ENCODE measurements at regions not wholly inside any gene's neighbourhood (a gene's known extent, or its start where the extent isn't known, plus 50 kb on each side); places are given as distances from the start of the nearest gene placed in this dataset.

GRCh38 chr1:87733386-87733785 lies 404.7 kb downstream of the LMO4 start:
- no peak for DNase-seq

DNA sequence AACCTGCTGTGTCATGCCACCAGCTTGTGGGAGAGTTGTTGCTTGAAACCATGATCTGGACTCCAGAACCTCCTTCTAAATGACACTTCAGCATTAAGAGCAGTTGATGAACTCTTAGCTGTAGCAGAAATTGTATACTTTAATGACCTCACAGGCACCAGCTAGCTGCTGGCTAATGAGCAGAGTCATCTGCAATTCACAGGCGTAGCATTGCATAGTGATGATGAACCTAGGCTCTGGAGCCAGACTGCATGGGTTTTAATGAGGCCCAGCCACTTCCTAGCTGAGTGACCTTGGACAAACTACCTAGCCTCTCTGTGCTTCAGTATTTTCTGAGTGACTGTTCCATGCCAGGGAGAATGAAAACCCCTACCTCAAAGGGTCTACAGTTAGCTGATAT lies 407.1 kb downstream of the LMO4 start:
- no peak for DNase-seq

DNA sequence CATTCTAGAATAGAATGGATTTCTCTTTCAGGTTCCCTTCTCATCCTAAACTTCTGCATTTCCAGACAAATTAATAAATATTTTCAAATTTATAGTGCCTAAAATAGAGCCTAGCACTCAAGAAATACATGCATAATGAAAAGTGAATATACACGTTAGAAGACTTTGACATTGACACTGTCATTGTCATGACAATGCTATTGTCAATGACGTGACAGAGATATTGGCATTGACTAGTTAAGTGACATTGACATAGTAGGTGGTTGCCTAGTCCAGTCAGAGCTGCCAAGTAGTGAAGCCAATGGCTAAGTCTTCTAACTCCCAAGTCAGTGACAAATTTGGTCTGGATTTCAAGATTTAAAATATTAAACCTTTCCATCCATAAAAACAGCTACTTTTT lies 410.5 kb downstream of the LMO4 start:
- DNase-seq = no peak

DNA sequence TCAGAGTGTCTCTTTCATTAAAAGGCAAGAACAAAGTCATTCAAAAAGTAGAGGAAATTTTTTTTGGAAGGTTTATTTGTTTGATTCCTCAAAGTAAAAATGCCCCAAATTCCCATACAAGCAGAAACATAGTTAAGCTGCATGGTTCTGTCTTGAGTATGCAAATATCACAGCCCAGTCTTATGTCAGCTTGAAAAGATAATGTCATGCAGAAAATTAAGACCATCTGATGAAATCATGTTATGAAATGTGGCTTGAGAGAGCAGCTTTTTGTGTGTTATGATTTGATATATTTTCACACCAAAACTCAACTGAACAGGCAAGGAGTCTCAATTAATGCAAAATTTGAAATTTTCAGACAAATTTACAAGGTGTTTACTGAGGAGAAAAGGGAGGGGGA lies 411.0 kb downstream of the LMO4 start:
- no peak for DNase-seq

DNA sequence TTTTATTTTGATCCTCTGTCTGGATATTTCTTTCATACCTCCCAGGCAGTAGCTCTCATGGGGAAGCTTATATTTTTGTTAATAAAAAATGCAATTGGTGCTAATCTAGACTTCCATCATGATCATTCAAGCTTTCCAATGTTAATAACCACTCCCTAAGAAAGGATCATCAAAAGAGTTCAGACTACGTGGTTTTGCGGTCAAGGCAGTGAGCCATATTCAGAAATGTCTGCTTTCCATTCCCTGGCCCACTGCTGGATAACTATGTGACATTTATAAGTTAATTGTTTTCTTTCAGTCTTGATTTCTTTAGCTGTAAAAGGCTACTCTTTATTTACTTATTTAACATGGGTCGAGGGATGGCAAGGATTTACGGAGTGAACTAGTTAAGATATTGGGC lies 414.6 kb downstream of the LMO4 start:
- no peak for DNase-seq

DNA sequence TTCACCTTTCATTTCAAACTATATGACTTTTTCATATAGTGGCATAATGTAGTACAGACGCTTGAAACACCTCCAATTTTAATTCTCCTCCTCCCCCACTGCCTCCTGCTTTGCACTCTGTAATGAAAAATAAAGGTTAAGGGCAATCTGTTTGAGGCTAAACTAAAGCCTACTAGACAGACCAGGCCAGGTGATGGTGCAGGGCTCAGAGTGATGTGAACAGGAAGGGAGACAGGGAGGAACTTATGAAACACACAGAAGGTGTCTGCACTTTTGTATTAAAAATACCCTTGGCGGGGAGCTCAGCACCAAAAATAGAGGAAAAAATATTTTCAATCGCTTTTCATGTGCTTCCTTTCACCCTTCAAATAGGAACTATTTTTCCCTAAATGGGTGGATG lies 415.4 kb downstream of the LMO4 start:
- DNase-seq = no peak

- DNase-seq = no peak
These were observed 416.1 kb downstream of the LMO4 start for GRCh38 chr1:87744763-87745162.

DNA sequence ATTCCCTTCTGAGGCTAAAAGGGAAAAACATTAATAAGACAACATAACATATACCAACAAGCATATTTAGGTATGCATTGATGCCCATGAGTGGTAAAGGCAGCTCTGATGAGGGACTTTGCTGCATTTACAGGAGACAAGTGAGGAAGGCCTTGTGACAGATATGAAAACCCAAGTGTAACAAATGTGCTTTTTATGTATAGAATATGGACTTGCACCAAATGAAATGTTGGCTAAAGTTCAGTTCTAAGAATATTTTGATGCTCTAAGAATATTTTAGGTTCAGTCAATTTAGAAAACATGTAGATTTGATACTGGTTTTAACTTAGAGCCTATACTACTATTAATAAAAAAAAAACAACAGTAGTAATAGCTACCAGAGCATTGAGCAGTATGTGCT lies 424.7 kb downstream of the LMO4 start:
- no peak for DNase-seq

GRCh38 chr1:87754139-87754538 lies 425.5 kb downstream of the LMO4 start:
- no peak for DNase-seq

GRCh38 chr1:87757676-87758075 lies 429.0 kb downstream of the LMO4 start:
- DNase-seq = no peak

- no peak for DNase-seq
These were observed 430.9 kb downstream of the LMO4 start for GRCh38 chr1:87759421-87760087.

- DNase-seq = no peak
These were observed 431.5 kb downstream of the LMO4 start for GRCh38 chr1:87760155-87760554.

DNA sequence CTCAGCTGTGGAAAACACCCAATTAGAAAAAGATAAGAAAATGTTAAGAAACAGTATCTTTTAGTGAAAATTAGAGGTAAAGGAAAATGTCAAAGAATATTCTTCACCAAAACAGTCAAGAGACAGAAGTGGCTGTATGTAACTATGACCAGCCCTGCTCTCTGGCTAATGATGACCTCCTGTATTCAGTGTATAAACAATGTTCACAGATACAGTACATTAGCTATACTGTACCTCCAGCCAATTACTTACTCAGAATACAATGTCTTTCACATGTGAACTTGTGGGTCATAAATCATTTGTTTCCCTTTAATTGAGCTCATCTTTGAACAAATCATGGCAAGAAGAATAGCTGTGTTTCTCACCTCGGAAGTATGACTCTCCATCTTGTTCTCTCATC lies 432.0 kb downstream of the LMO4 start:
- DNase-seq = no peak

GRCh38 chr1:87763483-87763882 lies 434.8 kb downstream of the LMO4 start:
- DNase-seq = no peak

- no peak for DNase-seq
These were observed 436.5 kb downstream of the LMO4 start for GRCh38 chr1:87765057-87765680.

- DNase-seq = no peak
These were observed 437.0 kb downstream of the LMO4 start for GRCh38 chr1:87765681-87766070.

GRCh38 chr1:87766737-87767136 lies 438.1 kb downstream of the LMO4 start:
- DNase-seq = no peak

- DNase-seq = no peak
These were observed 450.2 kb downstream of the LMO4 start for GRCh38 chr1:87778896-87779295.

- no peak for DNase-seq
These were observed 452.9 kb downstream of the LMO4 start for GRCh38 chr1:87781554-87781953.

DNA sequence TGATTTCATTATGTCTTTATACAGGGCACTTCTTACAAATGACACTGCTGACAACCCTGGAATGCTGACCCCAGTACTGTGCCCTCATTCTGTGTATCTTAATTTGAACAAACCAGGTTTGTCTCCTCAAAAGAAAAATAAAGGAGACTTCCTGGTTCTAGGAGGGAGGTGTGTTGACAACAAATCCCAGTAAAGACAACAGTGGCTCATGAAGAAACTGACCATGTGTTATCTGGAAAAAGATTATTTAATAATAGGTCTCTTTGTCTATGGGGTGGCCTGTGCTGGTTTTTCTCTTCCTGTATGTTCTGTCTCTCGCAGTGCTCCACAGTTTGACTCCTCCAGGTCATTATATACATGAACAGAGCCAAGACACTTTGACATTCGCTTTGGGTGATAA lies 454.6 kb downstream of the LMO4 start:
- no peak for DNase-seq

DNA sequence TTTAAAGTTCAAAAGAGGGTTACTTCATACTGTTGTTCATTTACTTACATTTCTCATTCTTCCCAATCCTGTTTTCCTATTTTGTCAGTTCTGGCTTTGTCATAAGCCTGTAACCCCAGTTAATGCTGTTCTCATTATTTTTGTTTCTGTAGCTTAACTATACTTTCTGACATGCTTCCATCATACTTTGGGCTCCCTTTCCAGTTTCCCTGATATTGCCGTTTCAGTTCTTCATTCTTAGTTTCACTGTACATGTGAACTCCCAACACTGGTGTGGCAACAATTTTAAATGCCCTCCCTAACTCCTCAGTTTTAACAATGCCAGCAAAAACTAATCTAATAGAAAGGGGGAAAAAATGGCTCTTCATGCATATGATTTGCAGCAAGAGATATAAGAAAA lies 456.7 kb downstream of the LMO4 start:
- DNase-seq = no peak

DNA sequence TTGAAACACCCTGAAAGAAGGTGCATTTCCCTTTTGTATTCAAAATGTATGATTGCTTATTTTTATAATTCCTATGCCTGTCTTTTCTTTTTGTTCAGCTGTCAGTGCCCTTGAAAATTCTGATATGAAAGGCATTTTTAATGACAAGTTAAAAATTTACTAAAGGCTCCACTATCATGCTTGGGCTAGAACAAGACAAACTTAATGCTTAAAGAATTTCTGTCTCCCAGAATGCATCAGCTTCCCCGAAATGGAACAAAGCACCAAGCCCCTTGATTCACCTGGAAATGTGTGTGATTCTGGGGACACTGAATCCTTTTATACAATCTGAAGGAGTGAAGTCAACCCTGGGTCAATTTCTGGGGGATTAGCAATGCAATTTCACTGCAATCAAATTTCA lies 457.5 kb downstream of the LMO4 start:
- no peak for DNase-seq

DNA sequence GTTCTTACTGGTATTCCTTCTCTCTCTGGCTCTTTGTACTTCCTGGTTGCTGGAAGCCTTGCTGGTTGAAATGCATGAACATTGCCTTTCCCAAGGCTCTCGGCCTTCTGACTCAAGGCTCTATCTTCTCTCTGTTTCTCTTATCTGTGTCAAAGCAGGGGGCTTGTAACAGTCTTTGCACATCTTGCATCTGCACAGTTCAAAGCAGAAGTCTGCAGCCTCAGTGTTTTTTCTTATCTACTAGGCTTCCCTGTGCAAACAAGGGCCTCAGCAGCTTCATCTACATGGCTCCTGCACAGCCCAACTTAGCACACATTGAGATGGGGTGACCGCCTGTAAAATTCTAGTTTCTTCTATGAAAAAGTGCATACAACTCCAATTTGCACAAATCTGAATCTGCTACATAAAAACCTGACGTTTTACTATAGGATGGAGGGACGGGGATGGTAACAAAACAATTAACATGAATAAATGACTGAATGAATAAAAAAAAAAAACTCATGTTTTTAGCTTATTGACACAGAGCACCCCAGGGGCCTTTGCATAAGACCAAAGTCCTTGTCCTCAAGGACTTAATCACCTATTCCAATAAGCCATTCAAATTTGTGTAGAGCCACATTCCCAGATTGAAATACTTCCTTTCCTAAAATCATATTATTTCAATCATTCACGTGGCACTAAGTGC lies 458.3 kb downstream of the LMO4 start:
- no peak for DNase-seq

- no peak for DNase-seq
These were observed 458.9 kb downstream of the LMO4 start for GRCh38 chr1:87787551-87787950.

GRCh38 chr1:87790756-87791155 lies 462.1 kb downstream of the LMO4 start:
- no peak for DNase-seq

Data from activated gamma-delta T cell treated with Interleukin-2 at 50 U/mL for 16 hours (primary cell).